ENCODE measurements at regions not wholly inside any gene's neighbourhood (a gene's known extent, or its start where the extent isn't known, plus 50 kb on each side); places are given as distances from the start of the nearest gene placed in this dataset.
"Not testable (repeated sequence)": the region's sequence is repeated elsewhere in the genome, so short reads cannot be mapped to it uniquely, and the experiment has no call there.

- no peak for TF ChIP-seq CTCF (conservative IDR thresholded peaks at IDR 0.05; ENCODE audit: control insufficient read depth, insufficient read depth, low read depth, low read length)
- no peak for DNase-seq (ENCODE audit: low read depth)
- H3K4me3 ChIP-seq (ENCODE audit: control insufficient read depth, low read depth, low read length) = no peak overlapping the region
Observed at GRCh38 chr5:75885849-75886596, 168.8 kb upstream of the POC5 start.

- TF ChIP-seq CTCF (conservative IDR thresholded peaks at IDR 0.05; ENCODE audit: control insufficient read depth, insufficient read depth, low read depth, low read length) = no peak
Observed at GRCh38 chr5:75885321-75885720, 168.1 kb upstream of the POC5 start.

GRCh38 chr5:75869891-75870290 lies 152.7 kb upstream of the POC5 start:
- H3K4me3 ChIP-seq (ENCODE audit: control insufficient read depth, low read depth, low read length) = no peak overlapping the region
- no peak for TF ChIP-seq CTCF (conservative IDR thresholded peaks at IDR 0.05; ENCODE audit: control insufficient read depth, insufficient read depth, low read depth, low read length)
- DNase-seq (ENCODE audit: low read depth) = no peak

More at GRCh38 chr5:75885321-75885720, 168.1 kb upstream of the POC5 start:
- H3K4me3 ChIP-seq (ENCODE audit: control insufficient read depth, low read depth, low read length) = no peak overlapping the region
- no peak for DNase-seq (ENCODE audit: low read depth)

- DNase-seq (ENCODE audit: low read depth) = no peak
- no peak for TF ChIP-seq CTCF (conservative IDR thresholded peaks at IDR 0.05; ENCODE audit: control insufficient read depth, insufficient read depth, low read depth, low read length)
- H3K4me3 ChIP-seq (ENCODE audit: control insufficient read depth, low read depth, low read length) = no peak overlapping the region
Observed at GRCh38 chr5:75862872-75863271, 145.6 kb upstream of the POC5 start.

GRCh38 chr5:75859621-75860020 lies 142.4 kb upstream of the POC5 start:
- DNase-seq (ENCODE audit: low read depth); H3K4me3 ChIP-seq (ENCODE audit: control insufficient read depth, low read depth, low read length): not testable (repeated sequence)

GRCh38 chr5:75856056-75856455 lies 138.8 kb upstream of the POC5 start:
- DNase-seq (ENCODE audit: low read depth) = no peak
- H3K4me3 ChIP-seq (ENCODE audit: control insufficient read depth, low read depth, low read length) = no peak overlapping the region
- TF ChIP-seq CTCF (conservative IDR thresholded peaks at IDR 0.05; ENCODE audit: control insufficient read depth, insufficient read depth, low read depth, low read length) = no peak

- H3K4me3 ChIP-seq (ENCODE audit: control insufficient read depth, low read depth, low read length) = no peak overlapping the region
- TF ChIP-seq CTCF (conservative IDR thresholded peaks at IDR 0.05; ENCODE audit: control insufficient read depth, insufficient read depth, low read depth, low read length) = no peak
- no peak for DNase-seq (ENCODE audit: low read depth)
Observed at GRCh38 chr5:75848077-75848476, 130.8 kb upstream of the POC5 start.
